SU-DHL-6 (cell line): ENCODE measurements at regions not wholly inside any gene's neighbourhood (a gene's known extent, or its start where the extent isn't known, plus 50 kb on each side); places are given as distances from the start of the nearest gene placed in this dataset.

Experiments
- H2AFZ ChIP-seq: fragments of 200-600 bp; sonication (generic); 2 replicates; pipeline ENCODE4 v1.6.1; 2014; ENCODE audit warnings: low read depth, mild to moderate bottlenecking, moderate library complexity, mixed read lengths, antibody characterized with exemption, low read length; ENCODE audit not compliant: severe bottlenecking
- H3F3A ChIP-seq: fragments of 200-600 bp; shearing (Covaris generic); 2 replicates; pipeline ENCODE4 v1.6.0; 2016; ENCODE audit warnings: antibody characterized with exemption, mild to moderate bottlenecking; ENCODE audit not compliant: insufficient read depth
- H3K27ac ChIP-seq: fragments of 200-600 bp; sonication (generic); 2 replicates; pipeline ENCODE4 v1.5.1; 2016; ENCODE audit warnings: low read depth, mild to moderate bottlenecking, low read length, moderate library complexity, mixed read lengths
- H3K27me3 ChIP-seq: fragments of 200-600 bp; sonication (generic), shearing (Covaris generic); 2 replicates; pipeline ENCODE4 v1.6.0; 2014; ENCODE audit warnings: mild to moderate bottlenecking, low read length
- H3K36me3 ChIP-seq: fragments of 200-600 bp; sonication (generic); 2 replicates; pipeline ENCODE4 v1.6.1; 2014; ENCODE audit warnings: mild to moderate bottlenecking, low read length, mixed read lengths
- H3K4me2 ChIP-seq: fragments of 300-600, 200-600 bp; shearing (Covaris generic), sonication (generic); 2 replicates; pipeline ENCODE4 v1.6.0; 2014; ENCODE audit warnings: low read length, low read depth, mild to moderate bottlenecking; ENCODE audit not compliant: poor library complexity, severe bottlenecking
- H3K4me3 ChIP-seq: fragments of 200-600 bp; sonication (generic); 2 replicates; pipeline ENCODE4 v1.5.1; 2014; ENCODE audit warnings: antibody characterized with exemption, low read length, mild to moderate bottlenecking, mixed read lengths; ENCODE audit not compliant: insufficient read depth, poor library complexity, severe bottlenecking
- H3K79me2 ChIP-seq: fragments of 200-600 bp; sonication (generic); 2 replicates; pipeline ENCODE4 v1.6.1; 2014; ENCODE audit warnings: mild to moderate bottlenecking, low read length, moderate library complexity; ENCODE audit not compliant: insufficient read depth
- H3K9ac ChIP-seq: fragments of 200-600 bp; sonication (generic); 2 replicates; pipeline ENCODE4 v1.7.0; 2014; ENCODE audit warnings: mild to moderate bottlenecking, low read length
- H3K9me2 ChIP-seq: fragments of 200-600 bp; sonication (generic); replicated peaks from 2 replicates; pipeline ENCODE4 v1.6.1; 2014; ENCODE audit warnings: low read length; ENCODE audit not compliant: insufficient read depth
- H3K9me3 ChIP-seq: fragments of 200-600 bp; sonication (generic); 2 replicates; pipeline ENCODE4 v1.6.1; 2014; ENCODE audit warnings: low read length, mixed read lengths; ENCODE audit not compliant: insufficient read depth
- H4K20me1 ChIP-seq: fragments of 200-600 bp; sonication (generic); 2 replicates; pipeline ENCODE4 v1.6.1; 2014; ENCODE audit warnings: low read depth, mild to moderate bottlenecking, antibody characterized with exemption, low read length, moderate library complexity, mixed read lengths
- CTCF ChIP-seq: fragments of 200-600 bp; sonication (generic); IDR thresholded peaks from one replicate; pipeline ENCODE4 v1.5.1; 2017; ENCODE audit warnings: antibody characterized with exemption, mild to moderate bottlenecking, low read length, moderate library complexity; ENCODE audit not compliant: insufficient read depth, poor library complexity, severe bottlenecking
- EZH2phosphoT487 ChIP-seq: fragments of 200-600 bp; sonication (generic), shearing (Covaris generic); conservative IDR thresholded peaks from 2 replicates; pipeline ENCODE4 v1.6.1; 2018; ENCODE audit warnings: mild to moderate bottlenecking, antibody characterized with exemption, low read length, moderate library complexity, mixed read lengths

- Histone ChIP-seq H3K4me3 (no peak overlapping the region), H4K20me1 (no peaks in the 10 kb centered on the region), H3K36me3 (no peaks in the 10 kb centered on the region), H3K9ac (no peak overlapping the region), H3F3A (no peaks in the 10 kb centered on the region), H3K4me2 (no peak overlapping the region), H3K27ac (no peak overlapping the region), H2AFZ (no peak overlapping the region), H3K9me3 (no peaks in the 10 kb centered on the region), H3K9me2 (no peaks in the 10 kb centered on the region), H3K79me2 (no peaks in the 10 kb centered on the region), H3K27me3 (no peaks in the 10 kb centered on the region)
- no peak for TF ChIP-seq EZH2phosphoT487
- no peak for TF ChIP-seq CTCF
These were observed 60.8 kb upstream of the IPO5 start for GRCh38 chr13:97892717-97893116.

DNA sequence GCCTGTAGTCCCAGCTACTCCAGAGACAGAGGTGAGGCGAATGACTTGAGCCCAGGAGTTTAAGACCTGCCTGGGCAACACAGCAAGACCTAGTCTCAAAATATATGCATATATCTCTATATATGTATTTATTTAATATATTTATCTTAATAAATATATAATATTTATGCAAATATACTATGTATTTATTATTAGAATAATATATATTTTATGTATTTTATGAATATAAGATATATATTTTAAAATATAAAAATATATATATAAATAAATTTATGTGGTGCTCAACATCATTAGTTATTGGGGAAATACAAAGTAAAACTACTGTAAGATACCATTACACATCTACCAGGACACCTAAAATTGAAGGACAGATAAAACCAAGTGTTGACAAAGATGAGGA lies 58.1 kb upstream of the IPO5 start:
- Histone ChIP-seq H3K27me3 (no peaks in the 10 kb centered on the region), H3K79me2 (no peaks in the 10 kb centered on the region), H3K9me3 (no peaks in the 10 kb centered on the region), H2AFZ (no peak overlapping the region), H4K20me1 (no peaks in the 10 kb centered on the region), H3K9ac (no peak overlapping the region), H3K9me2 (no peaks in the 10 kb centered on the region), H3K27ac (no peak overlapping the region), H3K4me3 (no peak overlapping the region), H3K36me3 (no peaks in the 10 kb centered on the region), H3F3A (no peaks in the 10 kb centered on the region), H3K4me2 (no peak overlapping the region)
- TF ChIP-seq CTCF (no peak), EZH2phosphoT487 (no peak)

DNA sequence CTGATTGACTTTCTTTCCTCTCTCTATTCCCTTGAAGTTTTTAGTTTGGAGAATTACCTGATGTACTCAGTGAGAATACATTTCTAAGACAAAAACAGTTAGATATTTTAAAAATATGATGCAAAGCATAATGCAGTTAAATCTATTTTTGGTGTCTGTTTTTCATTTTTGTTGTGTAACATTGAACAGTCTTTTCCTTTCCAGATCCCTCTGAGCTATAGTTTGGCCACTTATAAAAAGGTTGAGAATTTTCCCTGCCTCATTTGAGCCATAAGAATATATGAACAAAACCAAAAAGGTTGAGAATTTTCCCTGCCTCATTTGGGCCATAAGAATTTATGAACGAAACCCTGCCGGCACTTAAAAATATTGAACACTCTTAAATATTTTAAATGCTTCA lies 57.0 kb upstream of the IPO5 start:
- Histone ChIP-seq H3K79me2 (no peaks in the 10 kb centered on the region), H3K27me3 (no peaks in the 10 kb centered on the region)

More for the DNA sequence above, 57.0 kb upstream of the IPO5 start:
- Histone ChIP-seq H3K4me2 (no peak overlapping the region), H3K9me3 (no peaks in the 10 kb centered on the region), H3F3A (no peaks in the 10 kb centered on the region), H2AFZ (no peak overlapping the region), H3K4me3 (no peak overlapping the region), H3K27ac (no peak overlapping the region), H3K9ac (no peak overlapping the region), H3K9me2 (no peaks in the 10 kb centered on the region), H3K36me3 (no peaks in the 10 kb centered on the region), H4K20me1 (no peaks in the 10 kb centered on the region)
- TF ChIP-seq EZH2phosphoT487 (no peak), CTCF (no peak)
